ENCODE measurements at regions not wholly inside any gene's neighbourhood (a gene's known extent, or its start where the extent isn't known, plus 50 kb on each side); places are given as distances from the start of the nearest gene placed in this dataset.

DNA sequence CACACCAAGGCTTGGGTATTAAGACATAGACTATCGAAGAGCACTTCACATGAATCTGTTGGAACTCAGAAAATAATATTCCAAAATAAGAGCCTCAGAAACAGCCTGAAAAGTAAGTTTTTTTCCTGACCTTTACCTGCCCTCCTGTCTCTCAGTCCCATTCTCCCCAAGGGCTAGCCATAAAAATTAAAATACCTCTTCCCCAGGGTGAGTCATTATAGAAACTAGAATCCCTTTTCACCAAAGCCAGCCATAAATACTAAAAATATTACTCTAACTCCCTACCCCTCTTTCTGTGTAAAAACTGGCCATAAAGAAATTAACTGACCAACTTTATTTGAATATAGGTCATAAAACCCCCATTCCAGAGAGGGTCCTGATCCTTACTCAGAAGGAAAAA lies 87.9 kb upstream of the TMEM106B start:
- POLR2A ChIA-PET: no interaction called here

DNA sequence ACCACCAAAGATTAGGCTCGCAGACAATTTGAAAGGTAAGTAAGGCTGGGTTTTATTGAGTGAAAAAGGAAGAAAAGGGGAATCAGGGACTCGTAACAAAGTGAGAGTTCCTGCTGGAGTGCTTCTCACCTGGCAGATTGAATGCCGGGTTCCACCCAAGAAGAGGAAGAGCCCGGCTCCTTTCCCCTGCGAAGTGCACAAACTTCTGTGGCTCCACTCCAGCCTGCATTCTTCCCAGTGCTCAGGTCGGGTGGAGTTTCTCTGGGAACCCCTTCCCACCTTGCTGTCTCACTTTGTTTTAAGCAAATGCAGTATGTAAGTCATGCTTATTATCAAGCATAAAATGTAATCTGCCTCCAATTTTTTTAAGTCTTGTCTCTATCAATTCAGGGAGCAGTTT lies 87.1 kb upstream of the TMEM106B start:
- POLR2A ChIA-PET: no interaction called here
- TF ChIP-seq, protein P1, sequence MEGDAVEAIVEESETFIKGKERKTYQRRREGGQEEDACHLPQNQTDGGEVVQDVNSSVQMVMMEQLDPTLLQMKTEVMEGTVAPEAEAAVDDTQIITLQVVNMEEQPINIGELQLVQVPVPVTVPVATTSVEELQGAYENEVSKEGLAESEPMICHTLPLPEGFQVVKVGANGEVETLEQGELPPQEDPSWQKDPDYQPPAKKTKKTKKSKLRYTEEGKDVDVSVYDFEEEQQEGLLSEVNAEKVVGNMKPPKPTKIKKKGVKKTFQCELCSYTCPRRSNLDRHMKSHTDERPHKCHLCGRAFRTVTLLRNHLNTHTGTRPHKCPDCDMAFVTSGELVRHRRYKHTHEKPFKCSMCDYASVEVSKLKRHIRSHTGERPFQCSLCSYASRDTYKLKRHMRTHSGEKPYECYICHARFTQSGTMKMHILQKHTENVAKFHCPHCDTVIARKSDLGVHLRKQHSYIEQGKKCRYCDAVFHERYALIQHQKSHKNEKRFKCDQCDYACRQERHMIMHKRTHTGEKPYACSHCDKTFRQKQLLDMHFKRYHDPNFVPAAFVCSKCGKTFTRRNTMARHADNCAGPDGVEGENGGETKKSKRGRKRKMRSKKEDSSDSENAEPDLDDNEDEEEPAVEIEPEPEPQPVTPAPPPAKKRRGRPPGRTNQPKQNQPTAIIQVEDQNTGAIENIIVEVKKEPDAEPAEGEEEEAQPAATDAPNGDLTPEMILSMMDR (IDR thresholded peaks at IDR 0.05; ENCODE audit: insufficient read depth, low read length, missing control alignments): no peak
- CTCF ChIA-PET: no interaction called here
- no peak for DNase-seq (ENCODE audit: low read depth, low spot score)
- no peak overlapping the region for H3K4me3 ChIP-seq (ENCODE audit: low read depth, low read length)

More for the DNA sequence above, 87.9 kb upstream of the TMEM106B start:
- TF ChIP-seq, protein P1 (IDR thresholded peaks at IDR 0.05; ENCODE audit: insufficient read depth, low read length, missing control alignments): no peak
- DNase-seq (ENCODE audit: low read depth, low spot score): no peak
- CTCF ChIA-PET: no interaction called here
- H3K4me3 ChIP-seq (ENCODE audit: low read depth, low read length): no peak overlapping the region

DNA sequence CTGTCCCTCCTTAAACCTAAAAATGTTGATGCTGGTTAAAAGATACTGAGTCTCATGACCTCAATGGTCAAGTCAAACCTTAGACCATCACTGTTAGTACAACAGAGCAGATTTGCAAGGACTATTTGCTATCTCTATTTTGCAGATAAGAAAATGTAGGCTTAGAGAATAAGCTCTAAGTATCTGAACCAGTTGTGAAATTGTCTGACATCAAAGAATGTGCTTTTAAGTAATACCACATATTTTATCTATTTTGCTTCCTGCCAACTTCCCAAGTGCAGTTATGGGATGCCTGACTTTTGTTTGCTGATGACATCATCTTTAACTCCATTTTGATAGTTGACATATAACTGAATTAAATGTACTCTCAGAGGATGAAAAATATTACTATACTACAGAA lies 83.6 kb upstream of the TMEM106B start:
- TF ChIP-seq, protein P1 (IDR thresholded peaks at IDR 0.05; ENCODE audit: insufficient read depth, low read length, missing control alignments): no peak
- ChIA-PET CTCF (no interaction called here), POLR2A (no interaction called here)
- no peak overlapping the region for H3K4me3 ChIP-seq (ENCODE audit: low read depth, low read length)
- no peak for DNase-seq (ENCODE audit: low read depth, low spot score)

DNA sequence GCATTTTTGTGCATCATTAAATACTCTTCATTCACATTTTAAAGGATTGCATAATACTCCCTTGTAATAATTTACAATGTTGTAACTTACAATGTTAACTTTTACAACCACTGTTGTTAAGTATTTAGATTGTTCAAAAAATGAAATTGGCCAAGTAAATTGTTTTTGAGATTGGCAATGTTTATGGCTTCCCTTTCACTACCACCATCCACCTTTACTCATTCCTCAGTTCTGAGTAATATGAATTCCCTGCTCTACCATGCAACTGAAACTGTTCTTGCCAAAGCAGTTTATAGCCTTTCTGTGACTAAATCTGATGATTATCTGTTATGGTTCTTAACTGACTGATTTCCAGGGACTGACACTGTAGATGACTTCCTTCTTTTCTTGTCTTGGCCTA lies 80.5 kb upstream of the TMEM106B start:
- TF ChIP-seq, protein P1 (IDR thresholded peaks at IDR 0.05; ENCODE audit: insufficient read depth, low read length, missing control alignments): no peak
- DNase-seq (ENCODE audit: low read depth, low spot score): no peak
- ChIA-PET CTCF (no interaction called here), POLR2A (no interaction called here)
- H3K4me3 ChIP-seq (ENCODE audit: low read depth, low read length): no peak overlapping the region

DNA sequence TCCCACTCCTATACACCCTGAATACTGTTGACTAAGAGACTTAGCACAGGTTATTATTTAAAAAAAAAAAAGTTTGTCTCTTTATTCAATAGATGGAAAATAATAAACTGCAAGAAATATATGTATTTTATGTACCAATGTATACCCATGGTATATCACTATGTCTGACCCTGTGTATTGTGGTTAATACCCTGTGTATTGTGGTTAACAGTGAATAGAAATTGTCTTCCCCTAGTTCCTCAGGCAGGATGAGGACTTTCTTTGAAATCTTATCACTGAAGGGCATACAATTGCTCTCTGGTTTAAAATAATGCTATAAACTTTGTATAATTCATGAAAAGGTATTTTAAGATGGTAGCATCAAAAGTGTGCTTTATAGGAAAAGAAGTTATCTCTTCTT lies 80.0 kb upstream of the TMEM106B start:
- CTCF ChIA-PET: no interaction called here
- no peak overlapping the region for H3K4me3 ChIP-seq (ENCODE audit: low read depth, low read length)
- no peak for DNase-seq (ENCODE audit: low read depth, low spot score)
- POLR2A ChIA-PET: no interaction called here
- TF ChIP-seq, protein P1 (IDR thresholded peaks at IDR 0.05; ENCODE audit: insufficient read depth, low read length, missing control alignments): no peak

DNA sequence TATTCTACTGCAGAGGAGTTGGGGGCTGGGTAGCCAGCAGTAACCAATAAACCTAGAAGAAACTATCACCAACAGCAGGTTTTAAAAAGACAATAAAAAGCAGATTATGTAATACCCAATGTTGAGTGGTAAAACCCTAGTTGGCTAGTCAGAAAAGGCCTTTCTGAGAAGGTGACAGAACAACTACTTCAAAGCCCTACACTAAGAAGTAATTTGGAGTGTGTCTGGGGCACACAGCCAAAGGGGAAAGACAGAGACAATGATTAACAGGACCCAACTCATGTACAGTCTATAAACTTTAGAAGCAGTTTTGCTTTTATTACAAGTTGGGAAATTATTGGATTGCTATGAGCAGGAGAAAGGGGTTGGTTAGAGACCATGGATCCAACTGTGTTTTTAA lies 77.2 kb upstream of the TMEM106B start:
- TF ChIP-seq, protein P1 (IDR thresholded peaks at IDR 0.05; ENCODE audit: insufficient read depth, low read length, missing control alignments): no peak
- POLR2A ChIA-PET: no interaction called here
- H3K4me3 ChIP-seq (ENCODE audit: low read depth, low read length): no peak overlapping the region
- CTCF ChIA-PET: no interaction called here
- DNase-seq (ENCODE audit: low read depth, low spot score): no peak

All from AG04449 (cell line).